IMR-90 (cell line): ENCODE measurements at regions not wholly inside any gene's neighbourhood (a gene's known extent, or its start where the extent isn't known, plus 50 kb on each side); places are given as distances from the start of the nearest gene placed in this dataset.

ENCODE experiments used
- ATAC-seq: fragments of 200-7000 bp; cut with Tn5 transposase; 2 replicates; pipeline ENCODE4 v1.9.1; 2020; ENCODE audit warnings: low read depth, mild to moderate bottlenecking, moderate library complexity
- BruUV-seq: library from RNA; stranded (reverse); fragments of 400-500 nt; replicated peaks from 2 replicates; lab custom pipeline; 2021; lab: Mats Ljungman, UMichigan
- CTCF ChIA-PET: fragments of 300-600 bp; formaldehyde crosslinking; extraction: SDS; loops from one replicate; lab custom pipeline; 2021; ENCODE audit warnings: antibody characterized with exemption; lab: Yijun Ruan, JAX
- POLR2A ChIA-PET: fragments of 300-600 bp; sonication (Branson Sonifier 250); formaldehyde crosslinking; loops from one replicate; lab custom pipeline; 2022; ENCODE audit warnings: antibody characterized with exemption; ENCODE audit not compliant: unreplicated experiment; lab: Charles Lee
- DNase-seq: peaks from one replicate; pipeline ENCODE4 v3.0.0; 2013
- H2AFZ ChIP-seq: replicated peaks from 2 replicates; pipeline ENCODE3; 2013; ENCODE audit warnings: low read length, mild to moderate bottlenecking; ENCODE audit not compliant: poor library complexity
- H2AK5ac ChIP-seq: 2 replicates; pipeline ENCODE4 v1.6.1; 2013; ENCODE audit warnings: low read depth, low read length, inconsistent platforms
- H2AK9ac ChIP-seq: replicated peaks from 2 replicates; pipeline ENCODE3; 2013; ENCODE audit warnings: mild to moderate bottlenecking, low read depth, low read length, moderate library complexity; ENCODE audit not compliant: poor library complexity
- H2BK120ac ChIP-seq: 2 replicates; pipeline ENCODE4 v1.6.1; 2013; ENCODE audit warnings: low read depth, low read length, inconsistent platforms
- H2BK15ac ChIP-seq: 3 replicates; pipeline ENCODE4 v1.6.1; 2013; ENCODE audit warnings: low read depth, low read length, inconsistent platforms
- H2BK20ac ChIP-seq: 2 replicates; pipeline ENCODE4 v1.6.1; 2013; ENCODE audit warnings: low read depth, mild to moderate bottlenecking, inconsistent platforms, low read length, moderate library complexity
- H2BK5ac ChIP-seq: 2 replicates; pipeline ENCODE4 v1.6.1; 2013; ENCODE audit warnings: mild to moderate bottlenecking, low read depth, low read length, inconsistent platforms; ENCODE audit not compliant: poor library complexity, severe bottlenecking
- H3K14ac ChIP-seq: replicated peaks from 2 replicates; pipeline ENCODE4 v1.6.1; 2013; ENCODE audit warnings: low read depth, low read length, inconsistent platforms
- H3K18ac ChIP-seq: 2 replicates; pipeline ENCODE4 v1.6.1; 2013; ENCODE audit warnings: low read depth, low read length, control low read depth
- H3K23ac ChIP-seq: 2 replicates; pipeline ENCODE4 v1.6.1; 2013; ENCODE audit warnings: low read depth, low read length, inconsistent platforms
- H3K27ac ChIP-seq: 2 replicates; pipeline ENCODE4 v1.5.1; 2013; ENCODE audit warnings: mild to moderate bottlenecking, control low read depth, low read length; ENCODE audit not compliant: insufficient read depth
- H3K27me3 ChIP-seq: 2 replicates; pipeline ENCODE4 v1.6.1; 2013; ENCODE audit warnings: low read length; ENCODE audit not compliant: control insufficient read depth, insufficient read depth
- H3K36me3 ChIP-seq: 2 replicates; pipeline ENCODE4 v1.6.1; 2013; ENCODE audit warnings: low read length, mixed read lengths; ENCODE audit not compliant: control insufficient read depth, insufficient read depth
- H3K4ac ChIP-seq: 2 replicates; pipeline ENCODE4 v1.6.1; 2013; ENCODE audit warnings: low read depth, low read length, inconsistent platforms
- H3K4me1 ChIP-seq: 2 replicates; pipeline ENCODE4 v1.6.1; 2013; ENCODE audit warnings: low read length, mixed read lengths; ENCODE audit not compliant: control insufficient read depth, insufficient read depth
- H3K4me2 ChIP-seq: 2 replicates; pipeline ENCODE4 v1.6.1; 2013; ENCODE audit warnings: low read depth, mild to moderate bottlenecking, control low read depth, low read length, moderate library complexity
- H3K4me3 ChIP-seq: 2 replicates; pipeline ENCODE4 v1.5.1; 2013; ENCODE audit warnings: low read depth, mild to moderate bottlenecking, control low read depth, low read length, moderate library complexity; ENCODE audit not compliant: insufficient read depth
- H3K56ac ChIP-seq: 2 replicates; pipeline ENCODE4 v1.6.1; 2013; ENCODE audit warnings: low read length, inconsistent platforms; ENCODE audit not compliant: insufficient read depth; ENCODE audit errors: extremely low read depth
- H3K79me1 ChIP-seq, 2 experiments: 2 replicates each; pipeline ENCODE4 v1.6.1; 2013; ENCODE audit warnings: low read length in 2 of 2, inconsistent platforms in 1 of 2, low read depth in 1 of 2
- H3K9ac ChIP-seq: 2 replicates; pipeline ENCODE4 v1.6.1; 2013; ENCODE audit warnings: low read depth, low read length, control low read depth
- H3K9me1 ChIP-seq: 2 replicates; pipeline ENCODE4 v1.6.1; 2013; ENCODE audit warnings: low read length, inconsistent platforms; ENCODE audit not compliant: insufficient read depth
- H3K9me3 ChIP-seq: 2 replicates; pipeline ENCODE4 v1.6.1; 2013; ENCODE audit warnings: low read length; ENCODE audit not compliant: control insufficient read depth, insufficient read depth
- H4K20me1 ChIP-seq: 2 replicates; pipeline ENCODE4 v1.6.1; 2013; ENCODE audit warnings: low read length, inconsistent platforms; ENCODE audit not compliant: insufficient read depth
- H4K5ac ChIP-seq: 2 replicates; pipeline ENCODE4 v1.6.1; 2013; ENCODE audit warnings: mild to moderate bottlenecking, low read depth, low read length, control low read depth
- H4K8ac ChIP-seq, 2 experiments: 2 replicates each; pipeline ENCODE4 v1.6.1; 2013; ENCODE audit warnings: low read depth in 2 of 2, low read length in 2 of 2, control low read depth in 1 of 2, inconsistent platforms in 1 of 2
- H4K91ac ChIP-seq: 2 replicates; pipeline ENCODE4 v1.6.1; 2013; ENCODE audit warnings: low read depth, low read length, inconsistent platforms; ENCODE audit not compliant: insufficient read depth
- BHLHE40 ChIP-seq: fragments of 150-350 bp; IDR thresholded peaks from 2 replicates; pipeline ENCODE4 v1.6.1; 2016; ENCODE audit warnings: mild to moderate bottlenecking, low read depth, low read length
- CTCF ChIP-seq: conservative IDR thresholded peaks from 2 replicates; pipeline ENCODE4 v1.5.1; 2012; ENCODE audit warnings: mild to moderate bottlenecking, low read depth, low read length, improper control_type of control experiment
- ELK1 ChIP-seq: fragments of 150-350 bp; IDR thresholded peaks from 2 replicates; pipeline ENCODE4 v1.6.1; 2016; ENCODE audit warnings: low read depth, mild to moderate bottlenecking, low read length, moderate library complexity, borderline replicate concordance
- FOS ChIP-seq: fragments of 150-350 bp; IDR thresholded peaks from 2 replicates; pipeline ENCODE4 v1.6.1; 2016; ENCODE audit warnings: low read depth, low read length
- MAFK ChIP-seq: IDR thresholded peaks from 2 replicates; pipeline ENCODE4 v1.6.1; 2012; ENCODE audit warnings: low read depth, low read length, improper control_type of control experiment
- MAZ ChIP-seq: IDR thresholded peaks from 2 replicates; pipeline ENCODE4 v1.6.1; 2012; ENCODE audit warnings: low read depth, mild to moderate bottlenecking, low read length, improper control_type of control experiment, moderate library complexity, borderline replicate concordance
- NFE2L2 ChIP-seq: fragments of 150-350 bp; IDR thresholded peaks from 2 replicates; pipeline ENCODE4 v1.6.1; 2016; ENCODE audit warnings: low read depth, mild to moderate bottlenecking, low read length
- POLR2A ChIP-seq: IDR thresholded peaks from 2 replicates; pipeline ENCODE4 v1.6.1; 2012; ENCODE audit warnings: mild to moderate bottlenecking, low read depth, low read length
- RAD21 ChIP-seq: IDR thresholded peaks from 2 replicates; pipeline ENCODE4 v1.6.1; 2012; ENCODE audit warnings: low read length, improper control_type of control experiment
- RCOR1 ChIP-seq: IDR thresholded peaks from 2 replicates; pipeline ENCODE4 v1.6.1; 2012; ENCODE audit warnings: mild to moderate bottlenecking, low read length, improper control_type of control experiment; ENCODE audit not compliant: insufficient replicate concordance
- RFX5 ChIP-seq: IDR thresholded peaks from 2 replicates; pipeline ENCODE4 v1.8.0; 2012; ENCODE audit warnings: low read depth, mild to moderate bottlenecking, low read length, moderate library complexity
- SMC3 ChIP-seq: fragments of 150-350 bp; IDR thresholded peaks from 2 replicates; pipeline ENCODE4 v1.6.1; 2016; ENCODE audit warnings: low read depth, mild to moderate bottlenecking, antibody characterized with exemption, low read length, moderate library complexity
- USF2 ChIP-seq: fragments of 150-350 bp; IDR thresholded peaks from 2 replicates; pipeline ENCODE4 v1.6.1; 2017; ENCODE audit warnings: mild to moderate bottlenecking, antibody characterized with exemption, low read length, low read depth
- whole genome bisulfite sequencing, 2 experiments: methylation state at CpG; one replicate each; pipeline versions ENCODE4 v1.1.5 to v1.1.7; 2013; ENCODE audit warnings: missing lambda C conversion rate in 2 of 2; ENCODE audit not compliant: insufficient read length in 1 of 2; ENCODE audit errors: extremely low coverage in 2 of 2; 5-methylcytosine and 5-hydroxymethylcytosine counted together
- dilution Hi-C: fragments of 300-500 bp; cut with HindIII; formaldehyde crosslinking; loops from one replicate; pipeline ENCODE4 v1.14.3; 2018; ENCODE audit warnings: low sequenced_read_pairs; ENCODE audit not compliant: unreplicated experiment
- in situ Hi-C: fragments of 300-500 bp; cut with MboI; formaldehyde crosslinking; loops from 3 replicates; pipeline ENCODE4 v1.14.3; 2019; ENCODE audit warnings: low sequenced_read_pairs, inconsistent platforms, mixed read lengths
- intact Hi-C: fragments of 100-400 bp; cut with micrococcal nuclease; formaldehyde crosslinking; loops from 2 replicates; pipeline ENCODE4 v1.10.0; 2022

GRCh38 chr4:153939570-153939969 is 150.7 kb upstream of the SFRP2 start:
- POLR2A ChIA-PET, result no interaction called here
- Histone ChIP-seq H2AK9ac (no peak overlapping the region), H3K4ac (no peak overlapping the region), H3K4me3 (no peak overlapping the region), H2AK5ac (no peak overlapping the region), H3K9ac (no peak overlapping the region), H3K9me3 (no peaks in the 10 kb centered on the region), H3K14ac (no peak overlapping the region), H3K27me3 (no peaks in the 10 kb centered on the region), H3K18ac (no peak overlapping the region), H3K4me2 (no peak overlapping the region), H3K9me1 (no peaks in the 10 kb centered on the region), H3K56ac (no peak overlapping the region), H2BK15ac (no peak overlapping the region), H2AFZ (no peak overlapping the region), H4K8ac (no peak overlapping the region), H4K91ac (no peak overlapping the region), H4K20me1 (no peaks in the 10 kb centered on the region), H4K5ac (no peak overlapping the region), H3K23ac (no peak overlapping the region), H3K4me1 (no peaks in the 10 kb centered on the region), H3K27ac (no peak overlapping the region), H2BK20ac (no peak overlapping the region), H2BK120ac (no peak overlapping the region), H2BK5ac (no peak overlapping the region), H3K79me1 (no peaks in the 10 kb centered on the region), H3K36me3 (no peaks in the 10 kb centered on the region)
- dilution Hi-C loops (no loop called here), intact Hi-C loops (no loop called here), in situ Hi-C loops (no loop called here)
- BruUV-seq, result no TSS peak
- no CpG with 5 or more reads among the region's 1 CpG for WGBS, 2 experiments
- ATAC-seq (no peak), DNase-seq (no peak)
- TF ChIP-seq SMC3 (no peak), BHLHE40 (no peak), POLR2A (no peak), RAD21 (no peak), USF2 (no peak), RFX5 (no peak), FOS (no peak), RCOR1 (no peak), MAFK (no peak), NFE2L2 (no peak), MAZ (no peak), ELK1 (no peak), CTCF (no peak)
- CTCF ChIA-PET, result interaction anchor here (0.5 kb wide), 1 partner anchor 93 kb away, joined by 3 read pairs; no protein-coding TSS in a partner anchor
